SK-N-SH (cell line): ENCODE measurements at regions not wholly inside any gene's neighbourhood (a gene's known extent, or its start where the extent isn't known, plus 50 kb on each side); places are given as distances from the start of the nearest gene placed in this dataset.

Experiments used
- CTCF ChIA-PET: fragments of 300-600, 350-600 bp; formaldehyde crosslinking; extraction: SDS; loops from one replicate; lab custom pipeline; 2021; lab: Yijun Ruan, JAX
- POLR2A ChIA-PET: fragments of 350-600 bp; sonication (Branson Sonifier 250); formaldehyde crosslinking; extraction: SDS; loops from one replicate; lab custom pipeline; 2020; ENCODE audit warnings: antibody characterized with exemption, inconsistent platforms; lab: Yijun Ruan, JAX
- DNase-seq: peaks from one replicate; pipeline ENCODE4 v3.0.0; 2012
- H2AFZ ChIP-seq: fragments of 200-600 bp; sonication (generic); 2 replicates; pipeline ENCODE4 v1.8.1; 2016; ENCODE audit warnings: antibody characterized with exemption, mild to moderate bottlenecking, low read depth
- H3F3A ChIP-seq: fragments of 200-600 bp; sonication (generic); replicated peaks from 2 replicates; pipeline ENCODE3; 2016; ENCODE audit warnings: antibody characterized with exemption, mild to moderate bottlenecking; ENCODE audit not compliant: insufficient read depth
- H3K27ac ChIP-seq, 2 experiments: fragments of 200-500 bp in 1 of 2; fragments of 200-600 bp in 1 of 2; sonication (Bioruptor generic) in 1 of 2; sonication (generic), shearing (Covaris generic) in 1 of 2; 2 replicates each; pipeline versions ENCODE4 v1.5.1 to v1.6.1; 2014 to 2016; ENCODE audit warnings: low read depth in 2 of 2, inconsistent platforms in 1 of 2, low read length in 1 of 2, mild to moderate bottlenecking in 1 of 2, mixed read lengths in 1 of 2
- H3K27me3 ChIP-seq: fragments of 200-600 bp; sonication (generic), shearing (Covaris generic); 2 replicates; pipeline ENCODE4 v1.6.1; 2016; ENCODE audit warnings: mixed run types; ENCODE audit not compliant: insufficient read depth
- H3K36me3 ChIP-seq, 2 experiments: fragments of 200-500 bp in 1 of 2; fragments of 200-600 bp in 1 of 2; sonication (Bioruptor generic) in 1 of 2; sonication (generic) in 1 of 2; replicated peaks in 1 of 2; 2 replicates each; pipeline versions ENCODE3 to v1.5.1; 2014 to 2016; ENCODE audit warnings: low read length in 1 of 2, mild to moderate bottlenecking in 1 of 2; ENCODE audit not compliant: insufficient read depth in 2 of 2, control insufficient read depth in 1 of 2
- H3K4me1 ChIP-seq, 2 experiments: fragments of 200-500 bp in 1 of 2; fragments of 200-600 bp in 1 of 2; sonication (Bioruptor generic) in 1 of 2; sonication (generic), shearing (Covaris generic) in 1 of 2; 2 replicates each; pipeline versions ENCODE4 v1.5.1 to v1.6.1; 2014 to 2016; ENCODE audit warnings: low read depth in 1 of 2, low read length in 1 of 2, mixed run types in 1 of 2; ENCODE audit not compliant: insufficient read depth in 2 of 2, control insufficient read depth in 1 of 2
- H3K4me2 ChIP-seq: fragments of 200-600 bp; sonication (generic), shearing (Covaris generic); 2 replicates; pipeline ENCODE4 v1.6.1; 2017; ENCODE audit warnings: mixed run types
- H3K4me3 ChIP-seq, 2 experiments: fragments of 200-500 bp in 1 of 2; fragments of 200-600 bp in 1 of 2; sonication (Bioruptor generic) in 1 of 2; sonication (generic), shearing (Covaris generic) in 1 of 2; 2 replicates each; pipeline versions ENCODE4 v1.5.1 to v1.8.1; 2014 to 2016; ENCODE audit warnings: low read depth in 2 of 2, inconsistent platforms in 1 of 2, low read length in 1 of 2, mild to moderate bottlenecking in 1 of 2, mixed read lengths in 1 of 2, moderate library complexity in 1 of 2
- H3K79me2 ChIP-seq: fragments of 200-600 bp; sonication (generic); 2 replicates; pipeline ENCODE4 v1.8.1; 2017; ENCODE audit warnings: mild to moderate bottlenecking; ENCODE audit not compliant: insufficient read depth
- H3K9ac ChIP-seq: fragments of 200-600 bp; sonication (generic); 2 replicates; pipeline ENCODE4 v1.6.1; 2017; ENCODE audit warnings: mixed run types
- H3K9me2 ChIP-seq: fragments of 200-600 bp; sonication (generic); 2 replicates; pipeline ENCODE4 v1.6.1; 2017; ENCODE audit warnings: mixed run types
- H3K9me3 ChIP-seq: fragments of 200-600 bp; sonication (generic); 2 replicates; pipeline ENCODE4 v1.6.1; 2017; ENCODE audit warnings: mixed run types, mild to moderate bottlenecking, moderate library complexity
- H4K20me1 ChIP-seq: fragments of 200-600 bp; sonication (generic); 2 replicates; pipeline ENCODE4 v1.6.1; 2017; ENCODE audit warnings: mild to moderate bottlenecking, mixed run types; ENCODE audit not compliant: insufficient read depth
- CHD2 ChIP-seq: fragments of 150-350 bp; IDR thresholded peaks from 2 replicates; pipeline ENCODE4 v1.6.1; 2018; ENCODE audit warnings: low read length; ENCODE audit not compliant: partially characterized antibody
- CTCF ChIP-seq: fragments of 200-600 bp; sonication (generic); IDR thresholded peaks from 2 replicates; pipeline ENCODE4 v1.6.1; 2017; ENCODE audit warnings: antibody characterized with exemption, mild to moderate bottlenecking, moderate library complexity
- FOSL2 ChIP-seq: IDR thresholded peaks from 2 replicates; pipeline ENCODE4 v1.4.0; 2012; ENCODE audit warnings: low read depth, mild to moderate bottlenecking, moderate library complexity, borderline replicate concordance
- FOXM1 ChIP-seq: IDR thresholded peaks from 2 replicates; pipeline ENCODE4 v1.4.0; 2012; ENCODE audit warnings: low read depth, mild to moderate bottlenecking
- GATA2 ChIP-seq: sonication (generic); formaldehyde crosslinking; IDR thresholded peaks from 2 replicates; pipeline ENCODE4 v1.5.0; 2020; ENCODE audit warnings: mild to moderate bottlenecking, missing genetic modification reagents
- POLR2AphosphoS5 ChIP-seq: IDR thresholded peaks from 2 replicates; pipeline ENCODE4 v1.6.1; 2012; ENCODE audit warnings: low read depth, low read length
- TAF1 ChIP-seq: IDR thresholded peaks from 2 replicates; pipeline ENCODE4 v1.6.1; 2012; ENCODE audit warnings: low read depth, mild to moderate bottlenecking, low read length, moderate library complexity, borderline replicate concordance
- WGBS: methylation state at CpG from one replicate; pipeline ENCODE4 v1.1.6; 2017; ENCODE audit warnings: low lambda C conversion rate; 5-methylcytosine and 5-hydroxymethylcytosine counted together
- TF ChIP-seq, protein P1 (sequence below): IDR thresholded peaks from 2 replicates; pipeline ENCODE4 v1.6.1; 2012; ENCODE audit warnings: mild to moderate bottlenecking, low read depth, low read length, moderate library complexity
- TF ChIP-seq, protein P2 (sequence below): fragments of 150-350 bp; IDR thresholded peaks from 2 replicates; pipeline ENCODE4 v1.6.1; 2017; ENCODE audit warnings: antibody characterized with exemption, low read length, low read depth, borderline replicate concordance

DNA sequence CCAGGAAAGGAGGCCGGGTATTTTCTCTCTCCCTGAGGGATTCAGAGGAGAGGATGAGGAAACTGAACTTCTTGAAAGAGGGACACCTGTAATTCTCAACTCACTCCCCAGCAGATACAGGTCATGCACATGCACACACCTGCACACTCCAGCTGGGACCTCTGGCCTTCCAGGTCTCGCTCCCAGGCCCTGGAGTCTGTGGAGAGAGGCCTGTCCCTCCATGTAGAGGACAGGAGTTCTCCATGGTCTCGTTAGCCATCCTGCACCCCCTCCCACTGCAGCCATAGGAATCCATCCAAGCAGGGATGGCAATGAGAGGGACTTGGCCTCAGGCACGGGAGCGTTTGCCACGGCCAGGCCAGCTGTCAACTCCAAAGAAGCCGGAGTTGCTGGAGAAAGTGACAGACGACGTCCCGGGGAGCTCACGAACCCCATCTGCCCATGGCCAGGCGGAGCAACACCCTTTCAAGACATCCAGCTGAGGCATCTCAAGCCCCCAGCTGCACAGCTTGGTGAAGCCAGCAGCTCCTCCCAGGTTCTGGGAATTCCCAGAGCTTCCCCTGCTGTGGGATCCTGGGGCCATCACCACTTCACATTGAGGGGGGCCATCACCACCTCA is 223.3 kb downstream of the UACA start:
- no peaks in the 10 kb centered on the region; the same call in none of the 2 replicates for H3K27me3 ChIP-seq
- TF ChIP-seq, protein P1, sequence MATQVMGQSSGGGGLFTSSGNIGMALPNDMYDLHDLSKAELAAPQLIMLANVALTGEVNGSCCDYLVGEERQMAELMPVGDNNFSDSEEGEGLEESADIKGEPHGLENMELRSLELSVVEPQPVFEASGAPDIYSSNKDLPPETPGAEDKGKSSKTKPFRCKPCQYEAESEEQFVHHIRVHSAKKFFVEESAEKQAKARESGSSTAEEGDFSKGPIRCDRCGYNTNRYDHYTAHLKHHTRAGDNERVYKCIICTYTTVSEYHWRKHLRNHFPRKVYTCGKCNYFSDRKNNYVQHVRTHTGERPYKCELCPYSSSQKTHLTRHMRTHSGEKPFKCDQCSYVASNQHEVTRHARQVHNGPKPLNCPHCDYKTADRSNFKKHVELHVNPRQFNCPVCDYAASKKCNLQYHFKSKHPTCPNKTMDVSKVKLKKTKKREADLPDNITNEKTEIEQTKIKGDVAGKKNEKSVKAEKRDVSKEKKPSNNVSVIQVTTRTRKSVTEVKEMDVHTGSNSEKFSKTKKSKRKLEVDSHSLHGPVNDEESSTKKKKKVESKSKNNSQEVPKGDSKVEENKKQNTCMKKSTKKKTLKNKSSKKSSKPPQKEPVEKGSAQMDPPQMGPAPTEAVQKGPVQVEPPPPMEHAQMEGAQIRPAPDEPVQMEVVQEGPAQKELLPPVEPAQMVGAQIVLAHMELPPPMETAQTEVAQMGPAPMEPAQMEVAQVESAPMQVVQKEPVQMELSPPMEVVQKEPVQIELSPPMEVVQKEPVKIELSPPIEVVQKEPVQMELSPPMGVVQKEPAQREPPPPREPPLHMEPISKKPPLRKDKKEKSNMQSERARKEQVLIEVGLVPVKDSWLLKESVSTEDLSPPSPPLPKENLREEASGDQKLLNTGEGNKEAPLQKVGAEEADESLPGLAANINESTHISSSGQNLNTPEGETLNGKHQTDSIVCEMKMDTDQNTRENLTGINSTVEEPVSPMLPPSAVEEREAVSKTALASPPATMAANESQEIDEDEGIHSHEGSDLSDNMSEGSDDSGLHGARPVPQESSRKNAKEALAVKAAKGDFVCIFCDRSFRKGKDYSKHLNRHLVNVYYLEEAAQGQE, result no peak
- no peak for TF ChIP-seq POLR2AphosphoS5
- no peak for TF ChIP-seq FOXM1
- TF ChIP-seq, all 33 proteins: peak for 0
- CTCF ChIA-PET, result interaction anchor here (0.9 to 1.1 kb wide), 2 partner anchors 11 to 52 kb away, joined by 3 read pairs; no protein-coding TSS in a partner anchor
- H3F3A ChIP-seq, result no peaks in the 10 kb centered on the region
- no peaks in the 10 kb centered on the region for H3K9me3 ChIP-seq
- POLR2A ChIA-PET, result no interaction called here
- no peak overlapping the region for H3K27ac ChIP-seq
- H3K9me2 ChIP-seq, result no peaks in the 10 kb centered on the region
- H3K4me1 ChIP-seq, result no peaks in the 10 kb centered on the region; a peak in 1 of 4 replicates
- 83% methylated on average over 3 of the region's 12 CpGs for WGBS
- H2AFZ ChIP-seq, result no peak overlapping the region
- no peak overlapping the region for H3K4me2 ChIP-seq
- H3K4me3 ChIP-seq, result no peak overlapping the region
- DNase-seq, result no peak
- no peaks in the 10 kb centered on the region for H4K20me1 ChIP-seq
- H3K36me3 ChIP-seq, result no peaks in the 10 kb centered on the region
- no peak overlapping the region for H3K9ac ChIP-seq
- no peaks in the 10 kb centered on the region for H3K79me2 ChIP-seq

DNA sequence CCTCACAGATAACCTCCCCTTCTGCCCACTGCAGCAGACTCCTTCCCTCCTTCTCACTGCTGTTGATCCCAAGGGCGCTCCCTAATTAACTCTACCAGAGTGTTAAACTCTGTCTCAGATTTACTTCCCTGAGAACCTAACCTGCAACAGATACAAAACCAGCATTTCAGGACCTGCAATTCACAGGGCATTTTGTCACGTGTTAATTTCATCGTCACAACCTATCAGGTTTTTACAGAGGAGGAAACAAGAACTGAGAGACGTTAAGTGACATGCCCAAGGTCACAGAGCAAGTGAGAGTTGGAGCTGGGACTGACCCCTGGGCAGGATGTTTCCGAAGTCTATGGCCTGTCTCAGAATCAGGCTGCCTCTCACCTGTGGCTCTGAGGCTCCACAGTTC is 223.9 kb downstream of the UACA start:
- no peaks in the 10 kb centered on the region for H3K36me3 ChIP-seq
- no peak overlapping the region for H3K27ac ChIP-seq
- POLR2A ChIA-PET, result no interaction called here
- no peaks in the 10 kb centered on the region for H3K9me2 ChIP-seq
- H3K79me2 ChIP-seq, result no peaks in the 10 kb centered on the region
- no peaks in the 10 kb centered on the region; the same call in none of the 2 replicates for H3K27me3 ChIP-seq
- no peak overlapping the region for H3K9ac ChIP-seq
- TF ChIP-seq GATA2 (CRISPR knock-in tag) (no peak), FOSL2 (no peak), CTCF (no peak), CHD2 (no peak), TAF1 (no peak)
- TF ChIP-seq, protein P1, result no peak
- TF ChIP-seq, protein P2, sequence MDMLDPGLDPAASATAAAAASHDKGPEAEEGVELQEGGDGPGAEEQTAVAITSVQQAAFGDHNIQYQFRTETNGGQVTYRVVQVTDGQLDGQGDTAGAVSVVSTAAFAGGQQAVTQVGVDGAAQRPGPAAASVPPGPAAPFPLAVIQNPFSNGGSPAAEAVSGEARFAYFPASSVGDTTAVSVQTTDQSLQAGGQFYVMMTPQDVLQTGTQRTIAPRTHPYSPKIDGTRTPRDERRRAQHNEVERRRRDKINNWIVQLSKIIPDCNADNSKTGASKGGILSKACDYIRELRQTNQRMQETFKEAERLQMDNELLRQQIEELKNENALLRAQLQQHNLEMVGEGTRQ, result no peak
- H3K9me3 ChIP-seq, result no peaks in the 10 kb centered on the region
- H3K4me2 ChIP-seq, result no peak overlapping the region
- H4K20me1 ChIP-seq, result no peaks in the 10 kb centered on the region
- CTCF ChIA-PET, result interaction anchor here (1.1 kb wide), 1 partner anchor 12 kb away, joined by 3 read pairs; no protein-coding TSS in a partner anchor
- peaks cover 0 to 6% of the 10 kb centered on the region in 2 experiments; a peak in 2 of 4 replicates for H3K4me1 ChIP-seq
- no peak for DNase-seq
- no peaks in the 10 kb centered on the region for H3F3A ChIP-seq
- no peak overlapping the region for H3K4me3 ChIP-seq
- 88% methylated on average over 5 of the region's 5 CpGs for WGBS
- no peak overlapping the region for H2AFZ ChIP-seq
